Heart left ventricle (tissue), 16 donors: ENCODE measurements at regions not wholly inside any gene's neighbourhood (a gene's known extent, or its start where the extent isn't known, plus 50 kb on each side); places are given as distances from the start of the nearest gene placed in this dataset.

Experiments used
- ATAC-seq, 4 donors: fragments of 200-7000 bp; cut with Tn5 transposase; one replicate each; pipeline ENCODE4 v1.9.1; 2020 to 2022; ENCODE audit warnings: moderate library complexity in 4 of 4, mild to moderate bottlenecking in 3 of 4, moderate number of reproducible peaks in 1 of 4
- DNase-seq, 5 donors: peaks; one replicate each; pipeline ENCODE4 v3.0.0-alpha.2; 2020
- H3K27ac ChIP-seq, 12 donors: fragments of 200-600 bp; sonication (generic) in 4 of 12; one replicate each; pipeline versions ENCODE4 v1.5.0 to v1.8.0; 2016 to 2022; ENCODE audit warnings: mild to moderate bottlenecking in 2 of 12
- H3K27me3 ChIP-seq, 9 donors: fragments of 200-600 bp; sonication (generic) in 2 of 9; one replicate each; pipeline versions ENCODE4 v1.5.1 to v1.8.0; 2016 to 2022; ENCODE audit warnings: mild to moderate bottlenecking in 3 of 9
- H3K36me3 ChIP-seq, 9 donors: fragments of 200-600 bp; sonication (generic) in 2 of 9; one replicate each; pipeline versions ENCODE4 v1.5.0 to v1.8.0; 2018 to 2022; ENCODE audit warnings: mild to moderate bottlenecking in 2 of 9
- H3K4me1 ChIP-seq, 12 donors: fragments of 200-600 bp; sonication (generic) in 4 of 12; one replicate each; pipeline versions ENCODE4 v1.5.0 to v1.8.0; 2016 to 2022; ENCODE audit warnings: mild to moderate bottlenecking in 3 of 12
- H3K4me3 ChIP-seq, 12 donors: fragments of 200-600 bp; sonication (generic) in 4 of 12; one replicate each; pipeline versions ENCODE4 v1.5.0 to v1.8.0; 2017 to 2022; ENCODE audit warnings: mild to moderate bottlenecking in 9 of 12, moderate library complexity in 4 of 12
- H3K9me3 ChIP-seq, 12 donors: fragments of 200-600 bp; sonication (generic) in 4 of 12; one replicate each; pipeline versions ENCODE4 v1.5.0 to v1.8.0; 2016 to 2022; ENCODE audit warnings: mild to moderate bottlenecking in 1 of 12
- POLR2A ChIP-seq, 2 donors: fragments of 450-650 bp; IDR thresholded peaks; one replicate each; pipeline ENCODE4 v1.6.1; 2017; ENCODE audit warnings: antibody characterized with exemption in 2 of 2, mild to moderate bottlenecking in 2 of 2, moderate library complexity in 2 of 2
- WGBS, 4 donors: extraction: QIAGEN DNeasy Blood & Tissue Kit in 2 of 4; methylation state at CpG; one replicate each; pipeline versions ENCODE4 v1.1.5 to v1.1.7; 2013 to 2018; 5-methylcytosine and 5-hydroxymethylcytosine counted together
- intact Hi-C, 10 donors: fragments of 100-400 bp; cut with DNase I; formaldehyde crosslinking; loops; one replicate each; pipeline versions ENCODE4 v1.11.1 to v1.14.2; 2022
- TF ChIP-seq, protein P1 (sequence below), 12 donors: fragments of 200-600 bp; sonication (generic) in 4 of 12; IDR thresholded peaks; one replicate each; pipeline versions ENCODE4 v1.5.0 to v1.8.0; 2018 to 2022; ENCODE audit warnings: antibody characterized with exemption in 12 of 12, mild to moderate bottlenecking in 5 of 12
- donor health status: ischemic (EF 13 %, LVEDD 7.1; RV severe dilation, severe dysfunction).
- donor health status: healthy with polysubstance abuse.
- donor health status: DM: no; HTN: yes; CAD: no.
- donor health status: DM: no; HTN: no; CAD: no.
- donor health status: ischemic (EF 25% LVEDD 6.9; RV normal size, moderate dysfunction).
- donor health status: ischemic (EF 25% LVEDD 5.7; RV mildly dilated, moderate dysfunction).
- donor health status: healthy.
- donor health status: DM: yes; HTN: yes; CAD: no.
- donor health status: ischemic (EF 35%, LVEDD 5.7; RV mildly dilated, moderate dysfunction).
- donor health status: nonischemic (EF 11% LVEDD 7.7; RV severe dilation, severe dysfunction).
- donor health status: DM: yes; HTN: yes; CAD: no.
- donor health status: PGD.
- donor health status: ischemic (EF 29% LVEDD 5.4; RV normal size, mild dysfunction).
- donor health status: nonischemic (EF 23%, LVEDD 6.1; RV moderate dilation, normal function).

DNA sequence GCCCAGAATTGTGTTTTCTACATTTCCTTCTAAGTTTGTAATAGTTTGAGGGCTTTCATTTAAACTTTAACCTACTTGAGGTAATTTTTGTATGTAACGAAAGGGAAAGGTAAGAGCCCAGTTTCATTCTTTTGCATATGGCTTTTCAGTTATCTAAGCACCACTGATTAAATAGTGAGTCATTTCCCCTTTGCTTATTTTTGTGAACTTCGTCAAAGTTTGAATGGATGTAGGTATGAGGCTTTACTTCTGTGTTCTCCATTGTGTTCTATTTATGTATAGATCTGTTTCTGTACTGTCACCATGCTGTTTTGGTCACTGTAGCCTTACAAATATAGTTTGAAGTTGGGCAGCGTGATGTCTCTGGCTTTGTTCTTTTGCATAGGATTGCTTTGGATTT, 944.8 kb upstream of the CNTNAP5 start:
- Histone ChIP-seq H3K4me1 (no peaks in the 10 kb centered on the region), H3K4me3 (no peak overlapping the region), H3K36me3 (no peaks in the 10 kb centered on the region), H3K27me3 (no peaks in the 10 kb centered on the region), H3K27ac (no peak overlapping the region), H3K9me3 (peaks cover 0 to 12% (median 4%) of the 10 kb centered on the region in 12 donors)
- ATAC-seq (no peak), DNase-seq (no peak)
- intact Hi-C loops, result no loop called here
- TF ChIP-seq POLR2A (IDR thresholded peaks at IDR 0.05), result no peak
- TF ChIP-seq, protein P1, sequence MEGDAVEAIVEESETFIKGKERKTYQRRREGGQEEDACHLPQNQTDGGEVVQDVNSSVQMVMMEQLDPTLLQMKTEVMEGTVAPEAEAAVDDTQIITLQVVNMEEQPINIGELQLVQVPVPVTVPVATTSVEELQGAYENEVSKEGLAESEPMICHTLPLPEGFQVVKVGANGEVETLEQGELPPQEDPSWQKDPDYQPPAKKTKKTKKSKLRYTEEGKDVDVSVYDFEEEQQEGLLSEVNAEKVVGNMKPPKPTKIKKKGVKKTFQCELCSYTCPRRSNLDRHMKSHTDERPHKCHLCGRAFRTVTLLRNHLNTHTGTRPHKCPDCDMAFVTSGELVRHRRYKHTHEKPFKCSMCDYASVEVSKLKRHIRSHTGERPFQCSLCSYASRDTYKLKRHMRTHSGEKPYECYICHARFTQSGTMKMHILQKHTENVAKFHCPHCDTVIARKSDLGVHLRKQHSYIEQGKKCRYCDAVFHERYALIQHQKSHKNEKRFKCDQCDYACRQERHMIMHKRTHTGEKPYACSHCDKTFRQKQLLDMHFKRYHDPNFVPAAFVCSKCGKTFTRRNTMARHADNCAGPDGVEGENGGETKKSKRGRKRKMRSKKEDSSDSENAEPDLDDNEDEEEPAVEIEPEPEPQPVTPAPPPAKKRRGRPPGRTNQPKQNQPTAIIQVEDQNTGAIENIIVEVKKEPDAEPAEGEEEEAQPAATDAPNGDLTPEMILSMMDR (IDR thresholded peaks at IDR 0.05), result no peak
- WGBS, 4 donors, result 53 to 63% (median 56%) methylated on average over 3 of the region's 3 CpGs

DNA sequence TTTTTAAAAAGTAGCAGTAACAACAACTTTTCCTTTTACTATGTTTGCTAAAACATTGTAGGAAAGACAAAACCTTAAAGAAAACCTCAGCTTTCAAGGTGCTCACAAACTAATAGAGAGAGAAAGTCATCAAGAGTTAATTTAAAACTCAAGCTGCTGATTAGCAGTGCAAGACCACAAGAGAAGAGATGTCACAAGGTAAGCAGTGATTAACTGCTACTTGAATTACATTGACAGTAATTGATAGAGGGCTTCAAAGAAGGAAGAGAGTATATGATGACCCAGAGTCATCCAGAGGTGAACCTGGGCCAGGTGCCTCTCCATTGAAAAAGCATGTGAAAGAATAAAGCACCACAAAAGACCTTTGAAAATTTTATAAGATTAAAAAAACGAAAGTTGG, 939.6 kb upstream of the CNTNAP5 start:
- TF ChIP-seq, protein P1 (IDR thresholded peaks at IDR 0.05), result no peak
- TF ChIP-seq POLR2A (IDR thresholded peaks at IDR 0.05), result no peak
- Histone ChIP-seq H3K9me3 (no peaks in the 10 kb centered on the region), H3K4me3 (no peak overlapping the region), H3K27me3 (no peaks in the 10 kb centered on the region), H3K4me1 (no peaks in the 10 kb centered on the region), H3K36me3 (no peaks in the 10 kb centered on the region), H3K27ac (no peak overlapping the region)
- 46 to 61% (median 51%) methylated on average over 1 of the region's 1 CpG for WGBS, 4 donors
- ATAC-seq (no peak), DNase-seq (no peak)
- intact Hi-C loops, result no loop called here

DNA sequence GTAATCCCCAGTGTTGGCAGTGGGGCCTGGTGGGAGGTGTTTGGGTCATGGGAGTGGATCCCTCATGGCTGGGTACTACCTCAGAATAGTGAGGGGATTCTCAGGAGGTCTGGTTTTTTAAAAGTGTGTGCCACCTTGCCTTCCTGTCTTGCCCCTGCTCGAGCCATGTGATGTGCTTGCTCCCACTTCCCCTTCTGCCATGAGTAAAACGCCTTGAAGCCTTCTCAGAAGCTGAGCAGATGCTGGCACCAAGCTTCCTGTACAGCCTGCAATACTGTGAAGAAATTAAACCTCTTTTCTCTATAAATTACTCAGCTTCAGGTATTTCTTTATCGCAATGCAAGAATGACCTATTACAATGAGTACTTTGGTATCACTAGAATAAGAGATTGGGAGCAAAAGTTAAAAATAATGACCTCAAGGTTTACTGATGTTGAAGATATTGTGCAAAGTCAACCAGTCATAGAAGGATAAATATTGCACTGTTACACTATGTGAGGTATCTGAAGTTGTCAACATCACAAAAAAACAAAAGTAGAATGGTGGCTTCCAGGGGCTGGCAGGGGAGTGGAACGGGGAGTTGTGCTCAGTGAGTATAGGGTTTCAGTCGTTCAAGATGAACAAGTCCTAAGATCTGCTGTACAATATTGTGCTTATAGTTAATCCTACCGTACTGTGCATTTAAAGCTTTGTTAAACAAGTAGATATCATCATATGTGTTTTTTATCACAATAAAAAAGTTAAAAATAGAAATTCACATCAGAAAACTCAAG, 938.3 kb upstream of the CNTNAP5 start:
- no peak overlapping the region for H3K4me3 ChIP-seq
- 47 to 55% (median 50%) methylated on average over 6 of the region's 6 CpGs for WGBS, 4 donors
- no peaks in the 10 kb centered on the region for H3K9me3 ChIP-seq
- no peak overlapping the region for H3K27ac ChIP-seq
- no peaks in the 10 kb centered on the region for H3K4me1 ChIP-seq
- H3K27me3 ChIP-seq, result no peaks in the 10 kb centered on the region
- H3K36me3 ChIP-seq, result no peaks in the 10 kb centered on the region
- ATAC-seq (no peak), DNase-seq (no peak)
- no peak for TF ChIP-seq POLR2A (IDR thresholded peaks at IDR 0.05)
- TF ChIP-seq, protein P1 (IDR thresholded peaks at IDR 0.05), result no peak
- intact Hi-C loops, result no loop called here

DNA sequence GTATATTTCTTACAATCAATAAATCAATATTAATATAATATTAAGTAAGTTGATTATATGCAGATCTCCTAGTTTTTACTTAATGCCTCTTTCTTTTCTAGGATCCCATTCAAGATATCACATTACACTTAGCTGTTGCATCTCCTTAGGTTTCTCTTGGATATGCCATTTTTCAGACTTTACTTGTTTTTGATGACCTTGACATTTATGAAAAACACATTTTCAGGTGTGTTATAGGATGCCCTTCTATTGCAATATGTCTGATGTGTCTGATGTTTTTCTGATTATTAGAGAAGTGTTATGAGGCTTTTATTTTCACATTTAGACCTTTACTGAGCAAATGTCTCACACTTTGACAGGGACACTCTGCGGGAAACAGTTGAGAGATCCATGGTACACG, 933.6 kb upstream of the CNTNAP5 start:
- Histone ChIP-seq H3K4me1 (no peaks in the 10 kb centered on the region), H3K27me3 (no peaks in the 10 kb centered on the region), H3K27ac (no peak overlapping the region), H3K36me3 (no peaks in the 10 kb centered on the region), H3K4me3 (no peak overlapping the region), H3K9me3 (no peaks in the 10 kb centered on the region)
- WGBS, 4 donors, result 93 to 100% (median 95%) methylated on average over 2 of the region's 2 CpGs
- intact Hi-C loops, result no loop called here
- ATAC-seq, result no peak
- TF ChIP-seq, protein P1 (IDR thresholded peaks at IDR 0.05), result no peak
- TF ChIP-seq POLR2A (IDR thresholded peaks at IDR 0.05), result no peak
- no peak for DNase-seq
